ENCODE measurements at regions not wholly inside any gene's neighbourhood (a gene's known extent, or its start where the extent isn't known, plus 50 kb on each side); places are given as distances from the start of the nearest gene placed in this dataset.

DNA sequence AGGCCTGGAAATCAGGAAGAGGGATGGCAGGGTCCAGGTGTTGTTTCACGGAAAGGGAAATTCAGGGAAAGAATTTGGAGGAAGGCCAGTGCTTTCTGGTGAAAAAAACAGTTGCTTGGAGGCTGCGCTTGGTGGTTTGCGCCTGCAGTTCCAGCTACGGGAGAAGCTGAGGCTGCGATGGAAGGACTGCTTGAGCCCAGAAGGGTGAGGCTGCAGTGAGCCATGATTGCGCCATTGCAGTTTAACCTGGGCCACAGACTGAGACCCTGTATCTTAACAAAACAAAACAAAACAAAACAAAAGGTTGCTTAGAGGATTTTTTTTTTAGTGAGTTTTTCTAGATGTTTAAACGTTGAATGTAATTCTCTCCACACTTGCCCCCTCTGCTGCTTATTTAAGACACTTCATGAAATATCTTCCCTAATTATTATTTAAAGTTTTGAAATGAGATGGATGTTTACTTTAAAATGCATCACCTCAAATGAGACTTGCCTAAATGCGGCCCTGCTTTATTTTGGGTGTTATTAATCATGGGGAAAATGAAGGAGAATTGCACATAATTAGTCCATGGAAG is 75.4 kb upstream of the TRPC4 start:
- no peak overlapping the region for H3K4me2 ChIP-seq (ENCODE audit: low read length)
- TF ChIP-seq EZH2phosphoT487 (IDR thresholded peaks at IDR 0.05; ENCODE audit: borderline replicate concordance, low read length): no peak
- TF ChIP-seq, protein P1, sequence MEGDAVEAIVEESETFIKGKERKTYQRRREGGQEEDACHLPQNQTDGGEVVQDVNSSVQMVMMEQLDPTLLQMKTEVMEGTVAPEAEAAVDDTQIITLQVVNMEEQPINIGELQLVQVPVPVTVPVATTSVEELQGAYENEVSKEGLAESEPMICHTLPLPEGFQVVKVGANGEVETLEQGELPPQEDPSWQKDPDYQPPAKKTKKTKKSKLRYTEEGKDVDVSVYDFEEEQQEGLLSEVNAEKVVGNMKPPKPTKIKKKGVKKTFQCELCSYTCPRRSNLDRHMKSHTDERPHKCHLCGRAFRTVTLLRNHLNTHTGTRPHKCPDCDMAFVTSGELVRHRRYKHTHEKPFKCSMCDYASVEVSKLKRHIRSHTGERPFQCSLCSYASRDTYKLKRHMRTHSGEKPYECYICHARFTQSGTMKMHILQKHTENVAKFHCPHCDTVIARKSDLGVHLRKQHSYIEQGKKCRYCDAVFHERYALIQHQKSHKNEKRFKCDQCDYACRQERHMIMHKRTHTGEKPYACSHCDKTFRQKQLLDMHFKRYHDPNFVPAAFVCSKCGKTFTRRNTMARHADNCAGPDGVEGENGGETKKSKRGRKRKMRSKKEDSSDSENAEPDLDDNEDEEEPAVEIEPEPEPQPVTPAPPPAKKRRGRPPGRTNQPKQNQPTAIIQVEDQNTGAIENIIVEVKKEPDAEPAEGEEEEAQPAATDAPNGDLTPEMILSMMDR (conservative IDR thresholded peaks at IDR 0.05; ENCODE audit: low read depth, low read length): no peak
- no peak for TF ChIP-seq EZH2 (IDR thresholded peaks at IDR 0.05; ENCODE audit: low read length, unreplicated experiment)
- intact Hi-C loops (cut with micrococcal nuclease): no loop called here
- POLR2A ChIA-PET (ENCODE audit: unreplicated experiment): no interaction called here
- H3F3A ChIP-seq (ENCODE audit: low read length, unreplicated experiment): no peaks in the 10 kb centered on the region
- H4K20me1 ChIP-seq (ENCODE audit: low read length): no peaks in the 10 kb centered on the region
- no TSS peak for BruUV-seq (replicated peaks)
- H3K27ac ChIP-seq (ENCODE audit: low read length): no peak overlapping the region
- ATAC-seq: no peak
- no peak for DNase-seq
- no peaks in the 10 kb centered on the region for H3K4me1 ChIP-seq (ENCODE audit: insufficient read depth, low read length)
- no peak overlapping the region for H2AFZ ChIP-seq (ENCODE audit: low read length)
- no peaks in the 10 kb centered on the region for H3K9me3 ChIP-seq (ENCODE audit: low read length)
- H3K4me3 ChIP-seq (ENCODE audit: low read length): no peak overlapping the region
- H3K79me2 ChIP-seq (ENCODE audit: low read length): no peaks in the 10 kb centered on the region
- H3K27me3 ChIP-seq (ENCODE audit: low read length): peaks cover 11% of the 10 kb centered on the region
- H3K9ac ChIP-seq (ENCODE audit: low read length): no peak overlapping the region
- H3K9me2 ChIP-seq (replicated peaks; ENCODE audit: low read length): no peaks in the 10 kb centered on the region
- CTCF ChIA-PET: no interaction called here
- no peaks in the 10 kb centered on the region for H3K36me3 ChIP-seq (ENCODE audit: low read depth, low read length)

DNA sequence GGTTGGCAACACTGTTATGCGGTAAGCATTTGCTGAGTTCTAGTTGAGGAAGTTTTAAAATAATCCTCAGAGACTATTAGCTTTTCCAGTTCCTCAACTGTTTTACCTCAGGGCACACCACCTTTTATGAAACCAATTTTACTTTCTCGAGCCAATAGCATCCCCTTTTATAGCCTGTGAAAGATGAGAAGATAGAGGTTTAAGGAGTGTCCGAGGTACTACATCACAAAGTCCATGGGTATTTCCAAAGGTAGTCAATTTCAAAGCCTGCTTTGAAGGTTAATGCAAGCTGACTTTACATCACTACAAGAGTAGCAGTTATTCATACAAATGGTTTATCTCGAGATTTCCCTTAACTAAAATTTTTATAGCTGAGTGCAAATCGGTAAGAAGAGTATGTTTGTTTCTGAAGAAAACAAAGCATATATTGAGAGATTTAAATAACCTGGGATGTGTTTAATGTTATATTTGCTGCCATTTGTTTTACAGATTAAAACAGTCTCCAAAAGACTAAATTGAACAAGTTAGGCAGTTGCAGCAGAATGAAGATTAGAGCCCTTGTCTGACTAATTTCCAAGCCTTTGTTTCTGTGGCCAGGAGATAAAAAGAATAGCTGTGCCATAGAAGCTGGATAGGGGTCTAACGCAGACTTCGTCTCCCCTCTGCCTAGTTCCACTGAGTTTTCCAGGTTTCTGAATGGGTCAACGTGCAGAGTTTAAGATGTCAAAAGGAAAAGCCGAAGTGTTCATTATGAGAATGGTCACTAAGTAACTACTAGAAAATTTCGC is 74.7 kb upstream of the TRPC4 start:
- Histone ChIP-seq H3K4me2 (ENCODE audit: low read length) (no peak overlapping the region), H3K4me3 (ENCODE audit: low read length) (no peak overlapping the region), H3K9me3 (ENCODE audit: low read length) (no peaks in the 10 kb centered on the region), H3K9ac (ENCODE audit: low read length) (no peak overlapping the region), H3K79me2 (ENCODE audit: low read length) (no peaks in the 10 kb centered on the region), H3K27me3 (ENCODE audit: low read length) (peaks cover 16% of the 10 kb centered on the region), H3K9me2 (replicated peaks; ENCODE audit: low read length) (no peaks in the 10 kb centered on the region), H3F3A (ENCODE audit: low read length, unreplicated experiment) (no peaks in the 10 kb centered on the region), H2AFZ (ENCODE audit: low read length) (no peak overlapping the region), H4K20me1 (ENCODE audit: low read length) (no peaks in the 10 kb centered on the region), H3K36me3 (ENCODE audit: low read depth, low read length) (no peaks in the 10 kb centered on the region), H3K27ac (ENCODE audit: low read length) (no peak overlapping the region), H3K4me1 (ENCODE audit: insufficient read depth, low read length) (no peaks in the 10 kb centered on the region)
- ATAC-seq: no peak
- POLR2A ChIA-PET (ENCODE audit: unreplicated experiment): no interaction called here
- intact Hi-C loops (cut with micrococcal nuclease): no loop called here
- TF ChIP-seq, protein P1 (conservative IDR thresholded peaks at IDR 0.05; ENCODE audit: low read depth, low read length): no peak
- no peak for TF ChIP-seq EZH2 (IDR thresholded peaks at IDR 0.05; ENCODE audit: low read length, unreplicated experiment)
- no peak for TF ChIP-seq EZH2phosphoT487 (IDR thresholded peaks at IDR 0.05; ENCODE audit: borderline replicate concordance, low read length)
- DNase-seq: no peak
- CTCF ChIA-PET: no interaction called here
- BruUV-seq (replicated peaks): no TSS peak

DNA sequence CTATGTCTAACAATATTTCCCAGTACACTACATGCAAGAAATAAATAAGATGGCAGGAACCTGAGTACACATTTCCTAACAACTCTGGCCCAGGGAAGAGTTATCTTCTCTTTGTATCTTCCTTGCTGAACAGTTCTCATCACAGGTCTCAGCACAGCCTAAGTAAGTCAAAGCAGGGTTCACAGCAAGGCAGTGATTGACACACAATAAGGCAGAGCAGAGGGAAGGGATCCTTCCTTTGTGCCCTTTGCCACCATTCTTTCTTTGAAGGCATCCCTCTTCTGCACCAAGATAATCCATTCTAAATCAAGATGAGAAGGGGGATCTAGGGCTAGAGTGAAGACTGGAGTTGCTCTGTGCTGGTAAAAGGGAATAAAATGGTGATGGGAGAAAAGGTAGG is 73.4 kb upstream of the TRPC4 start:
- intact Hi-C loops (cut with micrococcal nuclease): no loop called here
- Histone ChIP-seq H3K9ac (ENCODE audit: low read length) (no peak overlapping the region), H4K20me1 (ENCODE audit: low read length) (no peaks in the 10 kb centered on the region), H3K27me3 (ENCODE audit: low read length) (peaks cover 28% of the 10 kb centered on the region), H3K79me2 (ENCODE audit: low read length) (no peaks in the 10 kb centered on the region), H3K4me3 (ENCODE audit: low read length) (no peak overlapping the region), H3K9me3 (ENCODE audit: low read length) (no peaks in the 10 kb centered on the region), H3K27ac (ENCODE audit: low read length) (no peak overlapping the region), H2AFZ (ENCODE audit: low read length) (no peak overlapping the region), H3K36me3 (ENCODE audit: low read depth, low read length) (no peaks in the 10 kb centered on the region), H3K4me1 (ENCODE audit: insufficient read depth, low read length) (no peaks in the 10 kb centered on the region), H3K4me2 (ENCODE audit: low read length) (no peak overlapping the region), H3K9me2 (replicated peaks; ENCODE audit: low read length) (no peaks in the 10 kb centered on the region), H3F3A (ENCODE audit: low read length, unreplicated experiment) (no peaks in the 10 kb centered on the region)
- ChIA-PET CTCF (no interaction called here), POLR2A (ENCODE audit: unreplicated experiment) (no interaction called here)
- ATAC-seq (no peak), DNase-seq (no peak)
- no peak for TF ChIP-seq EZH2 (IDR thresholded peaks at IDR 0.05; ENCODE audit: low read length, unreplicated experiment)
- TF ChIP-seq, protein P1 (conservative IDR thresholded peaks at IDR 0.05; ENCODE audit: low read depth, low read length): no peak
- TF ChIP-seq EZH2phosphoT487 (IDR thresholded peaks at IDR 0.05; ENCODE audit: borderline replicate concordance, low read length): no peak
- no TSS peak for BruUV-seq (replicated peaks)

Data from PC-3 (cell line).